H9 (cell line): ENCODE measurements at regions not wholly inside any gene's neighbourhood (a gene's known extent, or its start where the extent isn't known, plus 50 kb on each side); places are given as distances from the start of the nearest gene placed in this dataset.

Source experiments
- DNase-seq: peaks from one replicate; pipeline ENCODE4 v3.0.0-alpha.2; 2017
- H2AFZ ChIP-seq: one replicate; pipeline ENCODE4 v1.6.1; 2013; ENCODE audit warnings: mild to moderate bottlenecking, low read length, control low read depth, moderate library complexity
- H2AK5ac ChIP-seq: 2 replicates; pipeline ENCODE4 v1.6.1; 2013; ENCODE audit warnings: low read length, control low read depth, mixed read lengths; ENCODE audit not compliant: insufficient read length
- H2BK120ac ChIP-seq: one replicate; pipeline ENCODE4 v1.6.1; 2013; ENCODE audit warnings: low read depth, mild to moderate bottlenecking, low read length, control low read depth, inconsistent platforms; ENCODE audit not compliant: poor library complexity, severe bottlenecking
- H2BK12ac ChIP-seq: 2 replicates; pipeline ENCODE4 v1.6.1; 2013; ENCODE audit warnings: low read length, control low read depth, mixed read lengths, low read depth; ENCODE audit not compliant: insufficient read length
- H2BK15ac ChIP-seq: 2 replicates; pipeline ENCODE4 v1.6.1; 2013; ENCODE audit warnings: low read depth, low read length, control low read depth
- H2BK20ac ChIP-seq: one replicate; pipeline ENCODE4 v1.6.1; 2013; ENCODE audit warnings: low read depth, mild to moderate bottlenecking, low read length, control low read depth, inconsistent platforms; ENCODE audit not compliant: poor library complexity, severe bottlenecking
- H2BK5ac ChIP-seq: 2 replicates; pipeline ENCODE4 v1.6.1; 2013; ENCODE audit warnings: low read length, control low read depth, mixed read lengths; ENCODE audit not compliant: insufficient read length
- H3K14ac ChIP-seq: 2 replicates; pipeline ENCODE4 v1.6.1; 2013; ENCODE audit warnings: low read length, control low read depth; ENCODE audit not compliant: insufficient read depth
- H3K18ac ChIP-seq: 2 replicates; pipeline ENCODE4 v1.6.1; 2013; ENCODE audit warnings: low read depth, mild to moderate bottlenecking, mixed read lengths, low read length, control low read depth; ENCODE audit not compliant: insufficient read length
- H3K23ac ChIP-seq: 2 replicates; pipeline ENCODE4 v1.6.1; 2013; ENCODE audit warnings: low read length, control low read depth, mixed read lengths, low read depth; ENCODE audit not compliant: insufficient read length
- H3K23me2 ChIP-seq: 2 replicates; pipeline ENCODE4 v1.6.1; 2013; ENCODE audit warnings: low read depth, mild to moderate bottlenecking, mixed read lengths, low read length, control low read depth; ENCODE audit not compliant: insufficient read length, poor library complexity, severe bottlenecking
- H3K27ac ChIP-seq: 2 replicates; pipeline ENCODE4 v1.5.1; 2013; ENCODE audit warnings: low read length, control low read depth, mixed read lengths, low read depth; ENCODE audit not compliant: insufficient read length
- H3K27me3 ChIP-seq: 2 replicates; pipeline ENCODE4 v1.6.1; 2013; ENCODE audit warnings: low read length, control low read depth, inconsistent platforms; ENCODE audit not compliant: insufficient read depth
- H3K4ac ChIP-seq: 2 replicates; pipeline ENCODE4 v1.6.1; 2013; ENCODE audit warnings: low read depth, mild to moderate bottlenecking, control low read depth, inconsistent platforms, low read length, moderate library complexity
- H3K4me1 ChIP-seq: 2 replicates; pipeline ENCODE4 v1.6.1; 2013; ENCODE audit warnings: low read length, control low read depth, inconsistent platforms; ENCODE audit not compliant: insufficient read depth
- H3K4me2 ChIP-seq: 2 replicates; pipeline ENCODE4 v1.6.1; 2013; ENCODE audit warnings: low read length, control low read depth, mixed read lengths; ENCODE audit not compliant: insufficient read length, insufficient read depth
- H3K56ac ChIP-seq: 2 replicates; pipeline ENCODE4 v1.6.1; 2013; ENCODE audit warnings: low read depth, mild to moderate bottlenecking, mixed read lengths, low read length, control low read depth; ENCODE audit not compliant: insufficient read length
- H3K79me1 ChIP-seq: 2 replicates; pipeline ENCODE4 v1.6.1; 2013; ENCODE audit warnings: low read depth, mild to moderate bottlenecking, moderate library complexity, low read length, control low read depth, inconsistent platforms; ENCODE audit not compliant: insufficient read depth, poor library complexity, severe bottlenecking
- H3K79me2 ChIP-seq: 2 replicates; pipeline ENCODE4 v1.6.1; 2013; ENCODE audit warnings: low read length, control low read depth, inconsistent platforms; ENCODE audit not compliant: insufficient read depth
- H3K9ac ChIP-seq: 2 replicates; pipeline ENCODE4 v1.6.1; 2013; ENCODE audit warnings: low read length, control low read depth, mixed read lengths; ENCODE audit not compliant: insufficient read length; ENCODE audit errors: extremely low read depth
- H3K9me3 ChIP-seq: one replicate; pipeline ENCODE4 v1.6.1; 2013; ENCODE audit warnings: low read depth, low read length, inconsistent platforms; ENCODE audit not compliant: control insufficient read depth
- H3T11ph ChIP-seq: one replicate; pipeline ENCODE4 v1.6.1; 2013; ENCODE audit warnings: mild to moderate bottlenecking, low read length, control low read depth, inconsistent platforms
- H4K20me1 ChIP-seq: one replicate; pipeline ENCODE4 v1.6.1; 2013; ENCODE audit not compliant: control insufficient read depth, insufficient read length, insufficient read depth
- H4K5ac ChIP-seq: 2 replicates; pipeline ENCODE4 v1.6.1; 2013; ENCODE audit warnings: low read depth, mild to moderate bottlenecking, mixed read lengths, low read length, control low read depth; ENCODE audit not compliant: insufficient read length
- H4K8ac ChIP-seq: replicated peaks from 2 replicates; pipeline ENCODE4 v1.6.1; 2013; ENCODE audit warnings: low read length, control low read depth, mixed read lengths, low read depth; ENCODE audit not compliant: insufficient read length
- H4K91ac ChIP-seq: 2 replicates; pipeline ENCODE4 v1.6.1; 2013; ENCODE audit warnings: low read depth, mild to moderate bottlenecking, moderate library complexity, mixed read lengths, low read length, control low read depth; ENCODE audit not compliant: insufficient read length
- H3K27ac Mint-ChIP-seq, 3 experiments: 2 replicates in 2 of 3; 3 replicates in 1 of 3; pipeline ENCODE4 v1.8.0; 2020 to 2021; ENCODE audit warnings: mixed read lengths in 3 of 3, mild to moderate bottlenecking in 1 of 3, moderate library complexity in 1 of 3
- H3K27me3 Mint-ChIP-seq: 2 replicates; pipeline ENCODE4 v1.8.0; 2021; ENCODE audit warnings: low read depth, mild to moderate bottlenecking, moderate library complexity, mixed read lengths
- H3K36me3 Mint-ChIP-seq, 3 experiments: 2 replicates in 2 of 3; 3 replicates in 1 of 3; pipeline ENCODE4 v1.8.0; 2020 to 2021; ENCODE audit warnings: low read depth in 3 of 3, mixed read lengths in 3 of 3; ENCODE audit not compliant: insufficient read depth in 1 of 3
- H3K4me1 Mint-ChIP-seq, 2 experiments: 2 replicates each; pipeline ENCODE4 v1.8.0; 2020; ENCODE audit warnings: mixed read lengths in 2 of 2
- H3K4me3 Mint-ChIP-seq, 2 experiments: 2 replicates in 1 of 2; 3 replicates in 1 of 2; pipeline ENCODE4 v1.8.0; 2020 to 2021; ENCODE audit warnings: mild to moderate bottlenecking in 2 of 2, mixed read lengths in 2 of 2, moderate library complexity in 1 of 2
- H3K9me3 Mint-ChIP-seq, 2 experiments: 2 replicates in 1 of 2; 3 replicates in 1 of 2; pipeline ENCODE4 v1.8.0; 2020; ENCODE audit warnings: mild to moderate bottlenecking in 2 of 2, mixed read lengths in 2 of 2, moderate library complexity in 1 of 2
- WGBS: extraction: QIAGEN DNeasy Blood & Tissue Kit; methylation state at CpG from one replicate; pipeline ENCODE4 v1.1.7; 2013; ENCODE audit warnings: missing lambda C conversion rate, low lambda C conversion rate, mixed read lengths; ENCODE audit not compliant: insufficient read length; ENCODE audit errors: extremely low coverage; 5-methylcytosine and 5-hydroxymethylcytosine counted together
- TF ChIP-seq, protein P1 (sequence below): fragments of 200-600 bp; sonication (generic); conservative IDR thresholded peaks from 3 replicates; pipeline ENCODE4 v1.8.0; 2021; ENCODE audit warnings: antibody characterized with exemption, mild to moderate bottlenecking

DNA sequence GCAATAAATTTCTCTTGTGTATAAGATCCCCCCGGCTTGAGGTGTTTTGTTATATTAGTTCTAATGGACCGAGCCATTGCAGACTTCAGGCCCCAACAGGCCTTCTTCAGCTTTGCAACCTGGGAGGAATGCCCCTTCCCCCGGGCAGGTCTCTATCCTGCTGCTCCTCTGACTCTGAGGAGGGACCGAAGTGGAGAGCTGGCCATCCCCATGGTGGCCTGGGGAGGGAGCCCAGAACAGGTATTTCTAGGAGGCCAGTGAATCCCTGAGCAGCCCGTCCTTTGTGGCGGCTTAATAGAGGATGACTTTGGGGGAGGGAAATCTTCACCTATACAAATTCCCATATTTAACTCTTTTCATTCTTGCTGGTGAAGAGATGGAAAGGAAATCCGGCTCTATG is 715.8 kb upstream of the SOX11 start:
- no peak overlapping the region for H3K4me3 Mint-ChIP-seq
- H3K27ac Mint-ChIP-seq = no peak overlapping the region
- Histone ChIP-seq H3K4me1 (no peaks in the 10 kb centered on the region), H3T11ph (no peak overlapping the region), H2BK20ac (no peak overlapping the region), H3K56ac (no peak overlapping the region), H3K23ac (no peak overlapping the region), H2BK5ac (no peak overlapping the region), H3K27me3 (no peaks in the 10 kb centered on the region), H2BK15ac (no peak overlapping the region), H4K5ac (no peak overlapping the region), H3K18ac (no peak overlapping the region), H2AFZ (no peak overlapping the region), H3K23me2 (no peaks in the 10 kb centered on the region), H2AK5ac (no peak overlapping the region), H4K91ac (no peak overlapping the region), H3K9me3 (no peaks in the 10 kb centered on the region), H3K27ac (no peak overlapping the region), H2BK12ac (no peak overlapping the region), H3K79me2 (no peaks in the 10 kb centered on the region), H2BK120ac (no peak overlapping the region), H4K20me1 (no peaks in the 10 kb centered on the region), H3K79me1 (no peaks in the 10 kb centered on the region), H3K4ac (no peak overlapping the region), H3K4me2 (no peak overlapping the region), H3K9ac (no peak overlapping the region), H4K8ac (no peak overlapping the region), H3K14ac (no peak overlapping the region)
- H3K27me3 Mint-ChIP-seq = no peaks in the 10 kb centered on the region
- H3K9me3 Mint-ChIP-seq = no peaks in the 10 kb centered on the region
- no CpG with 5 or more reads among the region's 7 CpGs for whole genome bisulfite sequencing
- H3K36me3 Mint-ChIP-seq = no peaks in the 10 kb centered on the region
- H3K4me1 Mint-ChIP-seq = peaks cover 14 to 18% of the 10 kb centered on the region in 2 experiments
- DNase-seq = peak; percentile 48
- TF ChIP-seq, protein P1, sequence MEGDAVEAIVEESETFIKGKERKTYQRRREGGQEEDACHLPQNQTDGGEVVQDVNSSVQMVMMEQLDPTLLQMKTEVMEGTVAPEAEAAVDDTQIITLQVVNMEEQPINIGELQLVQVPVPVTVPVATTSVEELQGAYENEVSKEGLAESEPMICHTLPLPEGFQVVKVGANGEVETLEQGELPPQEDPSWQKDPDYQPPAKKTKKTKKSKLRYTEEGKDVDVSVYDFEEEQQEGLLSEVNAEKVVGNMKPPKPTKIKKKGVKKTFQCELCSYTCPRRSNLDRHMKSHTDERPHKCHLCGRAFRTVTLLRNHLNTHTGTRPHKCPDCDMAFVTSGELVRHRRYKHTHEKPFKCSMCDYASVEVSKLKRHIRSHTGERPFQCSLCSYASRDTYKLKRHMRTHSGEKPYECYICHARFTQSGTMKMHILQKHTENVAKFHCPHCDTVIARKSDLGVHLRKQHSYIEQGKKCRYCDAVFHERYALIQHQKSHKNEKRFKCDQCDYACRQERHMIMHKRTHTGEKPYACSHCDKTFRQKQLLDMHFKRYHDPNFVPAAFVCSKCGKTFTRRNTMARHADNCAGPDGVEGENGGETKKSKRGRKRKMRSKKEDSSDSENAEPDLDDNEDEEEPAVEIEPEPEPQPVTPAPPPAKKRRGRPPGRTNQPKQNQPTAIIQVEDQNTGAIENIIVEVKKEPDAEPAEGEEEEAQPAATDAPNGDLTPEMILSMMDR = peak; percentile 29; the same call in 2 of the 3 replicates
